ENCODE measurements at regions not wholly inside any gene's neighbourhood (a gene's known extent, or its start where the extent isn't known, plus 50 kb on each side); places are given as distances from the start of the nearest gene placed in this dataset.
"Not testable (repeated sequence)": the region's sequence is repeated elsewhere in the genome, so short reads cannot be mapped to it uniquely, and the experiment has no call there.

- not testable (repeated sequence) for DNase-seq (ENCODE audit: low read depth in 3 of 3, low spot score in 2 of 3)
Measured at GRCh38 chr7:142448857-142449256, 191.0 kb upstream of the PRSS58 start.

- no peak for DNase-seq (ENCODE audit: low read depth in 3 of 3, low spot score in 2 of 3)
Measured at GRCh38 chr7:142447762-142448161, 189.9 kb upstream of the PRSS58 start.

GRCh38 chr7:142445019-142445686, 187.3 kb upstream of the PRSS58 start:
- DNase-seq (ENCODE audit: low read depth in 3 of 3, low spot score in 2 of 3) = no peak

GRCh38 chr7:142443216-142444010, 185.6 kb upstream of the PRSS58 start:
- DNase-seq (ENCODE audit: low read depth in 3 of 3, low spot score in 2 of 3) = no peak

- no peak for DNase-seq (ENCODE audit: low read depth in 3 of 3, low spot score in 2 of 3)
Measured at GRCh38 chr7:142442396-142442795, 184.5 kb upstream of the PRSS58 start.

- no peak for DNase-seq (ENCODE audit: low read depth in 3 of 3, low spot score in 2 of 3)
Measured at GRCh38 chr7:142440906-142441411, 183.1 kb upstream of the PRSS58 start.

GRCh38 chr7:142440219-142440905, 182.5 kb upstream of the PRSS58 start:
- DNase-seq (ENCODE audit: low read depth in 3 of 3, low spot score in 2 of 3) = no peak

- DNase-seq (ENCODE audit: low read depth in 3 of 3, low spot score in 2 of 3) = no peak
Measured at GRCh38 chr7:142439739-142440138, 181.9 kb upstream of the PRSS58 start.

- no peak for DNase-seq (ENCODE audit: low read depth in 3 of 3, low spot score in 2 of 3)
Measured at GRCh38 chr7:142438923-142439515, 181.2 kb upstream of the PRSS58 start.

- DNase-seq (ENCODE audit: low read depth in 3 of 3, low spot score in 2 of 3) = no peak
Measured at GRCh38 chr7:142438235-142438922, 180.5 kb upstream of the PRSS58 start.

GRCh38 chr7:142437741-142438140, 179.9 kb upstream of the PRSS58 start:
- no peak for DNase-seq (ENCODE audit: low read depth in 3 of 3, low spot score in 2 of 3)

- DNase-seq (ENCODE audit: low read depth in 3 of 3, low spot score in 2 of 3) = no peak
Measured at GRCh38 chr7:142436601-142437000, 178.7 kb upstream of the PRSS58 start.

GRCh38 chr7:142435606-142436005, 177.7 kb upstream of the PRSS58 start:
- DNase-seq (ENCODE audit: low read depth in 3 of 3, low spot score in 2 of 3) = not testable (repeated sequence)

- DNase-seq (ENCODE audit: low read depth in 3 of 3, low spot score in 2 of 3) = no peak
Measured at GRCh38 chr7:142434666-142435167, 176.9 kb upstream of the PRSS58 start.

- not testable (repeated sequence) for DNase-seq (ENCODE audit: low read depth in 3 of 3, low spot score in 2 of 3)
Measured at GRCh38 chr7:142434133-142434532, 176.3 kb upstream of the PRSS58 start.

GRCh38 chr7:142432377-142432776, 174.5 kb upstream of the PRSS58 start:
- no peak for DNase-seq (ENCODE audit: low read depth in 3 of 3, low spot score in 2 of 3)

GRCh38 chr7:142431491-142431890, 173.6 kb upstream of the PRSS58 start:
- DNase-seq (ENCODE audit: low read depth in 3 of 3, low spot score in 2 of 3) = no peak

- no peak for DNase-seq (ENCODE audit: low read depth in 3 of 3, low spot score in 2 of 3)
Measured at GRCh38 chr7:142428094-142428493, 170.2 kb upstream of the PRSS58 start.

GRCh38 chr7:142425281-142425680, 167.4 kb upstream of the PRSS58 start:
- no peak for DNase-seq (ENCODE audit: low read depth in 3 of 3, low spot score in 2 of 3)

GRCh38 chr7:142422621-142423020, 164.8 kb upstream of the PRSS58 start:
- no peak for DNase-seq (ENCODE audit: low read depth in 3 of 3, low spot score in 2 of 3)
